SK-N-SH (cell line): ENCODE measurements at regions not wholly inside any gene's neighbourhood (a gene's known extent, or its start where the extent isn't known, plus 50 kb on each side); places are given as distances from the start of the nearest gene placed in this dataset.

Experiments
- CTCF ChIA-PET: fragments of 300-600, 350-600 bp; formaldehyde crosslinking; extraction: SDS; loops from one replicate; lab custom pipeline; 2021; lab: Yijun Ruan, JAX
- POLR2A ChIA-PET: fragments of 350-600 bp; sonication (Branson Sonifier 250); formaldehyde crosslinking; extraction: SDS; loops from one replicate; lab custom pipeline; 2020; ENCODE audit warnings: antibody characterized with exemption, inconsistent platforms; lab: Yijun Ruan, JAX
- DNase-seq: peaks from one replicate; pipeline ENCODE4 v3.0.0; 2012
- H2AFZ ChIP-seq: fragments of 200-600 bp; sonication (generic); 2 replicates; pipeline ENCODE4 v1.8.1; 2016; ENCODE audit warnings: antibody characterized with exemption, mild to moderate bottlenecking, low read depth
- H3F3A ChIP-seq: fragments of 200-600 bp; sonication (generic); replicated peaks from 2 replicates; pipeline ENCODE3; 2016; ENCODE audit warnings: antibody characterized with exemption, mild to moderate bottlenecking; ENCODE audit not compliant: insufficient read depth
- H3K27ac ChIP-seq, 2 experiments: fragments of 200-500 bp in 1 of 2; fragments of 200-600 bp in 1 of 2; sonication (Bioruptor generic) in 1 of 2; sonication (generic), shearing (Covaris generic) in 1 of 2; 2 replicates each; pipeline versions ENCODE4 v1.5.1 to v1.6.1; 2014 to 2016; ENCODE audit warnings: low read depth in 2 of 2, inconsistent platforms in 1 of 2, low read length in 1 of 2, mild to moderate bottlenecking in 1 of 2, mixed read lengths in 1 of 2
- H3K27me3 ChIP-seq: fragments of 200-600 bp; sonication (generic), shearing (Covaris generic); 2 replicates; pipeline ENCODE4 v1.6.1; 2016; ENCODE audit warnings: mixed run types; ENCODE audit not compliant: insufficient read depth
- H3K36me3 ChIP-seq, 2 experiments: fragments of 200-500 bp in 1 of 2; fragments of 200-600 bp in 1 of 2; sonication (Bioruptor generic) in 1 of 2; sonication (generic) in 1 of 2; replicated peaks in 1 of 2; 2 replicates each; pipeline versions ENCODE3 to v1.5.1; 2014 to 2016; ENCODE audit warnings: low read length in 1 of 2, mild to moderate bottlenecking in 1 of 2; ENCODE audit not compliant: insufficient read depth in 2 of 2, control insufficient read depth in 1 of 2
- H3K4me1 ChIP-seq, 2 experiments: fragments of 200-500 bp in 1 of 2; fragments of 200-600 bp in 1 of 2; sonication (Bioruptor generic) in 1 of 2; sonication (generic), shearing (Covaris generic) in 1 of 2; 2 replicates each; pipeline versions ENCODE4 v1.5.1 to v1.6.1; 2014 to 2016; ENCODE audit warnings: low read depth in 1 of 2, low read length in 1 of 2, mixed run types in 1 of 2; ENCODE audit not compliant: insufficient read depth in 2 of 2, control insufficient read depth in 1 of 2
- H3K4me2 ChIP-seq: fragments of 200-600 bp; sonication (generic), shearing (Covaris generic); 2 replicates; pipeline ENCODE4 v1.6.1; 2017; ENCODE audit warnings: mixed run types
- H3K4me3 ChIP-seq, 2 experiments: fragments of 200-500 bp in 1 of 2; fragments of 200-600 bp in 1 of 2; sonication (Bioruptor generic) in 1 of 2; sonication (generic), shearing (Covaris generic) in 1 of 2; 2 replicates each; pipeline versions ENCODE4 v1.5.1 to v1.8.1; 2014 to 2016; ENCODE audit warnings: low read depth in 2 of 2, inconsistent platforms in 1 of 2, low read length in 1 of 2, mild to moderate bottlenecking in 1 of 2, mixed read lengths in 1 of 2, moderate library complexity in 1 of 2
- H3K79me2 ChIP-seq: fragments of 200-600 bp; sonication (generic); 2 replicates; pipeline ENCODE4 v1.8.1; 2017; ENCODE audit warnings: mild to moderate bottlenecking; ENCODE audit not compliant: insufficient read depth
- H3K9ac ChIP-seq: fragments of 200-600 bp; sonication (generic); 2 replicates; pipeline ENCODE4 v1.6.1; 2017; ENCODE audit warnings: mixed run types
- H3K9me2 ChIP-seq: fragments of 200-600 bp; sonication (generic); 2 replicates; pipeline ENCODE4 v1.6.1; 2017; ENCODE audit warnings: mixed run types
- H3K9me3 ChIP-seq: fragments of 200-600 bp; sonication (generic); 2 replicates; pipeline ENCODE4 v1.6.1; 2017; ENCODE audit warnings: mixed run types, mild to moderate bottlenecking, moderate library complexity
- H4K20me1 ChIP-seq: fragments of 200-600 bp; sonication (generic); 2 replicates; pipeline ENCODE4 v1.6.1; 2017; ENCODE audit warnings: mild to moderate bottlenecking, mixed run types; ENCODE audit not compliant: insufficient read depth
- CHD2 ChIP-seq: fragments of 150-350 bp; IDR thresholded peaks from 2 replicates; pipeline ENCODE4 v1.6.1; 2018; ENCODE audit warnings: low read length; ENCODE audit not compliant: partially characterized antibody
- EZH2phosphoT487 ChIP-seq: fragments of 200-600 bp; sonication (generic); IDR thresholded peaks from 2 replicates; pipeline ENCODE4 v1.6.1; 2017; ENCODE audit warnings: low read depth, mixed run types, mild to moderate bottlenecking, antibody characterized with exemption, moderate library complexity, borderline replicate concordance
- GABPA ChIP-seq: IDR thresholded peaks from 2 replicates; pipeline ENCODE4 v1.4.0; 2012; ENCODE audit warnings: low read depth, mild to moderate bottlenecking
- JUND ChIP-seq: IDR thresholded peaks from 2 replicates; pipeline ENCODE4 v1.4.0; 2012
- MEF2A ChIP-seq: IDR thresholded peaks from 2 replicates; pipeline ENCODE4 v1.4.0; 2012; ENCODE audit warnings: low read depth, borderline replicate concordance
- NFIC ChIP-seq: IDR thresholded peaks from 2 replicates; pipeline ENCODE4 v1.4.0; 2012; ENCODE audit warnings: borderline replicate concordance
- NRF1 ChIP-seq: IDR thresholded peaks from 2 replicates; pipeline ENCODE4 v1.6.1; 2012; ENCODE audit warnings: low read depth, mild to moderate bottlenecking, low read length
- RAD21 ChIP-seq: IDR thresholded peaks from 2 replicates; pipeline ENCODE4 v1.6.1; 2012; ENCODE audit warnings: mild to moderate bottlenecking, low read length
- REST ChIP-seq: IDR thresholded peaks from 2 replicates; pipeline ENCODE4 v1.6.1; 2012; ENCODE audit warnings: mild to moderate bottlenecking, low read depth, low read length, moderate library complexity
- RFX5 ChIP-seq: IDR thresholded peaks from 2 replicates; pipeline ENCODE4 v1.6.1; 2012; ENCODE audit warnings: mild to moderate bottlenecking, improper control_type of control experiment, low read length
- RXRA ChIP-seq: IDR thresholded peaks from 2 replicates; pipeline ENCODE4 v1.4.0; 2012; ENCODE audit warnings: low read depth, mild to moderate bottlenecking, borderline replicate concordance
- TEAD4 ChIP-seq: IDR thresholded peaks from 2 replicates; pipeline ENCODE4 v1.4.0; 2012; ENCODE audit warnings: mild to moderate bottlenecking, borderline replicate concordance; ENCODE audit not compliant: insufficient read depth
- WGBS: methylation state at CpG from one replicate; pipeline ENCODE4 v1.1.6; 2017; ENCODE audit warnings: low lambda C conversion rate; 5-methylcytosine and 5-hydroxymethylcytosine counted together

GRCh38 chr10:109668703-109669102, 254.6 kb downstream of the XPNPEP1 start (continued):
- TF ChIP-seq RAD21 = no peak
- TF ChIP-seq RFX5 = no peak
- no peak for TF ChIP-seq JUND
- no peak for TF ChIP-seq REST
- TF ChIP-seq TEAD4 = no peak

- no peak overlapping the region for H2AFZ ChIP-seq
- no peak overlapping the region for H3K9ac ChIP-seq
- ChIA-PET CTCF (no interaction called here), POLR2A (no interaction called here)
- H4K20me1 ChIP-seq = no peaks in the 10 kb centered on the region
- no peaks in the 10 kb centered on the region for H3K79me2 ChIP-seq
- 6% methylated on average over 5 of the region's 5 CpGs for WGBS
- H3K4me3 ChIP-seq = no peak overlapping the region
- no peaks in the 10 kb centered on the region for H3K9me2 ChIP-seq
- H3K9me3 ChIP-seq = no peaks in the 10 kb centered on the region
- H3K27ac ChIP-seq = no peak overlapping the region
- no peaks in the 10 kb centered on the region for H3F3A ChIP-seq
- DNase-seq = no peak
- no peaks in the 10 kb centered on the region for H3K27me3 ChIP-seq
- H3K36me3 ChIP-seq = no peaks in the 10 kb centered on the region
- no peak overlapping the region for H3K4me2 ChIP-seq
- no peaks in the 10 kb centered on the region for H3K4me1 ChIP-seq
- TF ChIP-seq RAD21 (no peak), MEF2A (no peak), RXRA (no peak), EZH2phosphoT487 (no peak), NRF1 (no peak), CHD2 (no peak), NFIC (no peak), GABPA (no peak)
Observed at GRCh38 chr10:109668154-109668665, 255.1 kb downstream of the XPNPEP1 start.

GRCh38 chr10:109665321-109665720, 258.0 kb downstream of the XPNPEP1 start:
- no peaks in the 10 kb centered on the region for H3K36me3 ChIP-seq
- no peak overlapping the region for H3K4me3 ChIP-seq
- no peaks in the 10 kb centered on the region for H3K9me3 ChIP-seq
- no peak overlapping the region for H3K27ac ChIP-seq
- H3K79me2 ChIP-seq = no peaks in the 10 kb centered on the region
- POLR2A ChIA-PET = no interaction called here
- no peaks in the 10 kb centered on the region for H3K4me1 ChIP-seq
- no peak overlapping the region for H3K9ac ChIP-seq
- no peaks in the 10 kb centered on the region for H4K20me1 ChIP-seq
- H2AFZ ChIP-seq = no peak overlapping the region
- 16% methylated on average over 2 of the region's 2 CpGs for WGBS
- DNase-seq = no peak
- H3K9me2 ChIP-seq = no peaks in the 10 kb centered on the region
- TF ChIP-seq MEF2A = no peak
- no peaks in the 10 kb centered on the region for H3K27me3 ChIP-seq
- no peaks in the 10 kb centered on the region for H3F3A ChIP-seq
- no peak overlapping the region for H3K4me2 ChIP-seq
- CTCF ChIA-PET = no interaction called here
